ENCODE measurements at regions not wholly inside any gene's neighbourhood (a gene's known extent, or its start where the extent isn't known, plus 50 kb on each side); places are given as distances from the start of the nearest gene placed in this dataset.

- DNase-seq, result peak; percentile 35
Measured at GRCh38 chr5:115686738-115687074, 60.9 kb upstream of the TMED7 start.

- peak; percentile 31 for DNase-seq
Measured at GRCh38 chr5:115686051-115686737, 60.4 kb upstream of the TMED7 start.

GRCh38 chr5:115685490-115685889 is 59.7 kb upstream of the TMED7 start:
- DNase-seq, result no peak

GRCh38 chr5:115684513-115685037 is 58.7 kb upstream of the TMED7 start:
- no peak for DNase-seq

- no peak for DNase-seq
Measured at GRCh38 chr5:115683081-115683480, 57.2 kb upstream of the TMED7 start.
